ENCODE measurements at regions not wholly inside any gene's neighbourhood (a gene's known extent, or its start where the extent isn't known, plus 50 kb on each side); places are given as distances from the start of the nearest gene placed in this dataset.
A peak's percentile ranks its signal among the peaks of the same experiment; 100 is the strongest.

- Histone ChIP-seq H3K9me3 (ENCODE audit: insufficient read depth, low read depth, low read length) (no peaks in the 10 kb centered on the region), H3K23ac (ENCODE audit: low read length) (no peak overlapping the region), H4K12ac (ENCODE audit: low read depth, low read length) (no peak overlapping the region), H3K9ac (ENCODE audit: low read length) (no peak overlapping the region), H3K4me3 (ENCODE audit: low read depth, low read length) (no peak overlapping the region), H4K8ac (ENCODE audit: low read depth, low read length) (no peak overlapping the region), H3K4ac (ENCODE audit: low read depth, low read length) (no peak overlapping the region), H2BK5ac (ENCODE audit: low read depth, low read length, poor library complexity) (no peak overlapping the region), H3K27me3 (ENCODE audit: insufficient read depth, low read length) (no peaks in the 10 kb centered on the region), H3K4me1 (ENCODE audit: control insufficient read depth in 1 of 2, insufficient read depth in 2 of 2, low read length in 2 of 2) (no peaks in the 10 kb centered on the region), H2BK120ac (ENCODE audit: insufficient read depth, low read length, poor library complexity) (no peak overlapping the region), H2BK12ac (ENCODE audit: low read length) (no peak overlapping the region), H3K14ac (ENCODE audit: low read length) (no peak overlapping the region), H3K36me3 (ENCODE audit: control insufficient read depth in 1 of 2, insufficient read depth in 2 of 2, low read length in 2 of 2) (no peaks in the 10 kb centered on the region), H3K4me2 (ENCODE audit: low read length) (no peak overlapping the region), H3K79me2 (ENCODE audit: control insufficient read depth, insufficient read depth, low read length, poor library complexity) (no peaks in the 10 kb centered on the region), H3K79me1 (ENCODE audit: low read length) (no peaks in the 10 kb centered on the region), H2AFZ (ENCODE audit: insufficient read depth, low read length, poor library complexity) (no peak overlapping the region), H3K18ac (ENCODE audit: low read length) (no peak overlapping the region), H4K91ac (ENCODE audit: low read depth, low read length) (no peak overlapping the region), H3K27ac (ENCODE audit: low read depth, low read length) (no peak overlapping the region), H2AK5ac (ENCODE audit: low read length) (no peak overlapping the region)
- DNase-seq: no peak
- no CpG with 5 or more reads among the region's 2 CpGs for WGBS (ENCODE audit: extremely low coverage, insufficient coverage, insufficient read length)
Observed at GRCh38 chr3:73225991-73226390, 164.5 kb downstream of the EBLN2 start.

GRCh38 chr3:73228000-73228399, 166.5 kb downstream of the EBLN2 start:
- H3K36me3 ChIP-seq (ENCODE audit: control insufficient read depth in 1 of 2, insufficient read depth in 2 of 2, low read length in 2 of 2): no peaks in the 10 kb centered on the region
- no peaks in the 10 kb centered on the region for H3K9me3 ChIP-seq (ENCODE audit: insufficient read depth, low read depth, low read length)
- H3K79me2 ChIP-seq (ENCODE audit: control insufficient read depth, insufficient read depth, low read length, poor library complexity): no peaks in the 10 kb centered on the region
- H2BK12ac ChIP-seq (ENCODE audit: low read length): no peak overlapping the region
- H4K12ac ChIP-seq (ENCODE audit: low read depth, low read length): no peak overlapping the region
- H3K79me1 ChIP-seq (ENCODE audit: low read length): no peaks in the 10 kb centered on the region
- H3K27me3 ChIP-seq (ENCODE audit: insufficient read depth, low read length): no peaks in the 10 kb centered on the region
- WGBS (ENCODE audit: extremely low coverage, insufficient coverage, insufficient read length): no CpG with 5 or more reads among the region's 5 CpGs
- DNase-seq: no peak
- H3K14ac ChIP-seq (ENCODE audit: low read length): no peak overlapping the region
- H2BK5ac ChIP-seq (ENCODE audit: low read depth, low read length, poor library complexity): no peak overlapping the region
- no peak overlapping the region for H2BK120ac ChIP-seq (ENCODE audit: insufficient read depth, low read length, poor library complexity)
- H4K8ac ChIP-seq (ENCODE audit: low read depth, low read length): no peak overlapping the region
- H3K4me2 ChIP-seq (ENCODE audit: low read length): no peak overlapping the region
- no peaks in the 10 kb centered on the region for H3K4me1 ChIP-seq (ENCODE audit: control insufficient read depth in 1 of 2, insufficient read depth in 2 of 2, low read length in 2 of 2)
- no peak overlapping the region for H3K23ac ChIP-seq (ENCODE audit: low read length)
- no peak overlapping the region for H3K4me3 ChIP-seq (ENCODE audit: low read depth, low read length)
- H3K4ac ChIP-seq (ENCODE audit: low read depth, low read length): no peak overlapping the region
- H3K18ac ChIP-seq (ENCODE audit: low read length): no peak overlapping the region
- no peak overlapping the region for H3K9ac ChIP-seq (ENCODE audit: low read length)
- no peak overlapping the region for H2AFZ ChIP-seq (ENCODE audit: insufficient read depth, low read length, poor library complexity)
- no peak overlapping the region for H2AK5ac ChIP-seq (ENCODE audit: low read length)
- H4K91ac ChIP-seq (ENCODE audit: low read depth, low read length): no peak overlapping the region
- H3K27ac ChIP-seq (ENCODE audit: low read depth, low read length): no peak overlapping the region

- Histone ChIP-seq H3K4ac (ENCODE audit: low read depth, low read length) (no peak overlapping the region), H2AK5ac (ENCODE audit: low read length) (no peak overlapping the region), H2BK12ac (ENCODE audit: low read length) (no peak overlapping the region), H3K27ac (ENCODE audit: low read depth, low read length) (no peak overlapping the region), H3K9me3 (ENCODE audit: insufficient read depth, low read depth, low read length) (no peaks in the 10 kb centered on the region), H2BK120ac (ENCODE audit: insufficient read depth, low read length, poor library complexity) (no peak overlapping the region), H3K4me1 (ENCODE audit: control insufficient read depth in 1 of 2, insufficient read depth in 2 of 2, low read length in 2 of 2) (no peaks in the 10 kb centered on the region), H3K79me1 (ENCODE audit: low read length) (no peaks in the 10 kb centered on the region), H3K14ac (ENCODE audit: low read length) (no peak overlapping the region), H3K18ac (ENCODE audit: low read length) (no peak overlapping the region), H3K27me3 (ENCODE audit: insufficient read depth, low read length) (no peaks in the 10 kb centered on the region), H3K79me2 (ENCODE audit: control insufficient read depth, insufficient read depth, low read length, poor library complexity) (no peaks in the 10 kb centered on the region), H4K8ac (ENCODE audit: low read depth, low read length) (no peak overlapping the region), H2BK5ac (ENCODE audit: low read depth, low read length, poor library complexity) (no peak overlapping the region), H4K91ac (ENCODE audit: low read depth, low read length) (no peak overlapping the region), H3K4me3 (ENCODE audit: low read depth, low read length) (no peak overlapping the region), H3K9ac (ENCODE audit: low read length) (no peak overlapping the region), H3K23ac (ENCODE audit: low read length) (no peak overlapping the region), H3K36me3 (ENCODE audit: control insufficient read depth in 1 of 2, insufficient read depth in 2 of 2, low read length in 2 of 2) (no peaks in the 10 kb centered on the region), H3K4me2 (ENCODE audit: low read length) (no peak overlapping the region), H4K12ac (ENCODE audit: low read depth, low read length) (no peak overlapping the region), H2AFZ (ENCODE audit: insufficient read depth, low read length, poor library complexity) (no peak overlapping the region)
- DNase-seq: peak; percentile 79 to 84
- no CpG with 5 or more reads among the region's 5 CpGs for WGBS (ENCODE audit: extremely low coverage, insufficient coverage, insufficient read length)
Observed at GRCh38 chr3:73228437-73228836, 167.0 kb downstream of the EBLN2 start.

GRCh38 chr3:73228959-73229358, 167.5 kb downstream of the EBLN2 start:
- H4K91ac ChIP-seq (ENCODE audit: low read depth, low read length): no peak overlapping the region
- H2BK12ac ChIP-seq (ENCODE audit: low read length): no peak overlapping the region

More at GRCh38 chr3:73228959-73229358, 167.5 kb downstream of the EBLN2 start:
- H3K9ac ChIP-seq (ENCODE audit: low read length): no peak overlapping the region
- H3K79me1 ChIP-seq (ENCODE audit: low read length): no peaks in the 10 kb centered on the region
- no peak overlapping the region for H2BK5ac ChIP-seq (ENCODE audit: low read depth, low read length, poor library complexity)
- H2AFZ ChIP-seq (ENCODE audit: insufficient read depth, low read length, poor library complexity): no peak overlapping the region
- H4K8ac ChIP-seq (ENCODE audit: low read depth, low read length): no peak overlapping the region
- no CpG with 5 or more reads among the region's 8 CpGs for WGBS (ENCODE audit: extremely low coverage, insufficient coverage, insufficient read length)
- H3K18ac ChIP-seq (ENCODE audit: low read length): no peak overlapping the region
- H3K14ac ChIP-seq (ENCODE audit: low read length): no peak overlapping the region
- H3K9me3 ChIP-seq (ENCODE audit: insufficient read depth, low read depth, low read length): no peaks in the 10 kb centered on the region
- H2BK120ac ChIP-seq (ENCODE audit: insufficient read depth, low read length, poor library complexity): no peak overlapping the region
- H3K4me2 ChIP-seq (ENCODE audit: low read length): no peak overlapping the region
- no peaks in the 10 kb centered on the region for H3K27me3 ChIP-seq (ENCODE audit: insufficient read depth, low read length)
- H3K4ac ChIP-seq (ENCODE audit: low read depth, low read length): no peak overlapping the region
- H3K79me2 ChIP-seq (ENCODE audit: control insufficient read depth, insufficient read depth, low read length, poor library complexity): no peaks in the 10 kb centered on the region
- H3K23ac ChIP-seq (ENCODE audit: low read length): no peak overlapping the region
- no peak for DNase-seq
- no peak overlapping the region for H2AK5ac ChIP-seq (ENCODE audit: low read length)
- H4K12ac ChIP-seq (ENCODE audit: low read depth, low read length): no peak overlapping the region
- no peak overlapping the region for H3K4me3 ChIP-seq (ENCODE audit: low read depth, low read length)
- no peak overlapping the region for H3K27ac ChIP-seq (ENCODE audit: low read depth, low read length)
- H3K36me3 ChIP-seq (ENCODE audit: control insufficient read depth in 1 of 2, insufficient read depth in 2 of 2, low read length in 2 of 2): no peaks in the 10 kb centered on the region
- H3K4me1 ChIP-seq (ENCODE audit: control insufficient read depth in 1 of 2, insufficient read depth in 2 of 2, low read length in 2 of 2): no peaks in the 10 kb centered on the region

Measured in trophoblast cell (in vitro differentiated cells and primary cell).